Stimulated activated CD8-positive, alpha-beta memory T cell treated with anti-CD3 and anti-CD28 coated beads, Interleukin-7, amount 100 ng/mL, for 24 hours (primary cell): ENCODE measurements at regions not wholly inside any gene's neighbourhood (a gene's known extent, or its start where the extent isn't known, plus 50 kb on each side); places are given as distances from the start of the nearest gene placed in this dataset.

ENCODE experiments used
- DNase-seq: peaks from one replicate; pipeline ENCODE4 v3.0.0-alpha.2; 2020; ENCODE audit warnings: low read depth

DNA sequence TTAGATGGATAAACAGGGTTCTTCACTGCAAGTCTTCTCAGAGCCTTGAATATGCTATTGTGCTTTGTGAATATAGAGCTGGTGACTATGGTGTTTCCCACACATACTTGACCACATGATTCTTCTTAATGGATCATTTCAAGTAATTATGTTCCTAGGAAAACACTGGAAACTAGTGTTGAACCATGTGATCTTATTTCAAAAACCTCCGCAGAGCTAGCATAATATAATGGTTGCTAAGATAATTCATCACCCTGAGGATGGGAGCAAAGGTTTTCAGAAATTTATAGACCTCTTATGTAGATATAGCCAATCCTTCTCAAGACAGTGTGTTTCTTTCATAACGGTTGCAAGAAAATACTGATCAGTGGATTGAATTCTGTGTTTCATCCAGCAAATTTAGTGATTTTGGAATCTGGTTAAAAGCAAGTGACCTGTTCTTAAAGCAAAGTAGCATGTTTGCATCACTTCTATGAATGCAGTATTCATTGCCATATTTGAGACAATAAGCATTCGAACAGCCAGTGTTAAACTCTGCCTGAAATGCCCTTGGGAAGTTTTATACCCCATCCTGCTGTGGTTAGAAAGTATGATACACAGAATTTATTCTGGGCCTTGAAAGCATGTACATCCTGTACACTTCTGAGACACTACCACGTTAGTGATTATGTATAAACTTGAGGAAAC, 341.0 kb upstream of the E2F7 start:
- DNase-seq = no peak

DNA sequence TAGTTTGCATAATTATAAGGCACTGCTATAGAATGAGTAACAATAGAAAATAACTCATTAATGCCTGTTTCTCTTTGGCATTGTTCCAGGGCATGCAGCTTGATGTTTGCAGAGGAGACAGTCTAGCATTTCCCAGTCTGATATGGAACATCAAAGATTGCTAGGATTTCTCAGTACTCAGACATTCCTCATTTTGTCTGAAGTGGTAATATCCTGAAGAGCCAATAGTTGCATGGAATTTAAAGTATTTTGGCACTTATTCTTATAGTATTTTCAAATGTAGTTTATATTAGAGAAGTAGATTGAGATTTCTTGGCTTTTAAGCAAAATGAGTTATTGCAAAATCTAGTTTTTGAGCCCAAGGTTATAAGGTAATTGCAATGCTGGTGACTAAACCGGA, 337.3 kb upstream of the E2F7 start:
- DNase-seq = no peak

DNA sequence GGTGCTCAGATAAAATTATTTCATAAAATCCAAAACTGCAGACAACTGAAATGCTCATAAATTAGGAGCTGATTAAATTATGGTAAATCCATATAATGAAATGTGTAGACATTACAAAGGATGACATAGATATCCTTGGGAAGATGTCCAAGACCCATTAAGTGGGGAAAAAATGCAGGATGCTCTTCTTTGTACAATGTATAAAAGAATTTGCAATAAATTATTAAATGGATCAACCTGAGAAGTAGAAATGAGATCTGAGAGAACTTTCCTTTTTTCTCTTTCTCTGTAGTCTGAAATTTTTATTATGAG, 336.4 kb upstream of the E2F7 start:
- no peak for DNase-seq

DNA sequence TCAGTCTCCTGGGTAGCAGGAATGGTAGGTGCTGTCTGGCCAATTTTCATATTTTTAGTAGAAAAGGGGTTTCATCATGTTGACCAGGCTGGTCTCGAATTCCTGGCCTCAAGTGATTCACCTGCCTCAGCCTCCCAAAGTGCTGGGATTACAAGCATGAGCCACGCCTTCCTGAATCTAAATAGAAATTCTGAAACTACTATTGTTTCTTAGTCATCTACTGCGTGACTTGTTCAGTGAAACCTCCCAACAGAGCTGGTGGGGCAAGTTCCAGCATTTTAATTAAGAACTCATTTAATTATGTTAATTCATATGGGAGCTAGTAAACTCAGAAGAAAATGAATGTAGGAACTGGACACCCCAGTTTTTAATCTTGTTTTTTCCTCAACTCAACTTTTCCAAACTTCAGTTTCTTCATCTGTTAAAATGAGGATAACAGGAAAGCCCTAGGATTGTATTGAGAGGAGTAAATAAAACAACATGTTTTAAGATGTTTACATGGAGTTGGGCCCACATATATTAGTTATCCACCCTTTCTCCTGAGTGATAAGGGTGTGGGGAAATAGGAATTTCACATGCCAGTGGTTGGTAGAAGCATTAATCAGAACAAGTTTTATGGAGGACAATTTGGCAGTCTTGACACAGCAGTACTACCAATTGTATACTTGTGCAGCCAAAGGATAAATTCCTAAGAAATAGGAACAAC, 335.8 kb upstream of the E2F7 start:
- DNase-seq = no peak

DNA sequence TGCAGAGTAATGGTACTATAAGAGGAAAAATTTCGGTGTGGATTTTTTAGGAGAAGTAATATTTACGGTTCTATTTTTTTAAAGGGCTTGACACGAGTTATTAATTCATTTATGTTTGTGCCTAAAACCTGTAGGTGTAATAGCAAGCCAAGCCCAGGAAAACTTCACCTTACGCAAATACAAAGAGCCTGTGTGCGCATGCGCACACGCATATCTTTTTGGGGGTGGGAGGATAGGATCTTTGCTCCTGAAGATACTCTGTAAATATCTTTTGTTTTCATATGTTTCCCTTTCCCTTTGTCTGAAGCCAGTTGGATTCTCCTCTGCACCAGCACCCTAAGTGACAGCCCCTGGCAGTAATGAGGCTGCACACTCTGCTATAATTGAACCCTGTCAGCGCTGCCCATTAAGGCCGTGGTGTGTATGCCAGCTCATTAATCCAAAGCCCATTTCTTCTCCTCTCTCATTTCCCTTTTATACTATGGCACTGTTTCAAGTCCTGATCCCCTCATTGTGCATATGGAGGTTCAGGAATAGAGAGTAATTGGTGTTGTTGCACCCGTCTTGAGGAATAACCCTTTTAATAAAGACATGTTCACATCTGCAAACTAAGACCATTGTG, 327.2 kb upstream of the E2F7 start:
- no peak for DNase-seq

DNA sequence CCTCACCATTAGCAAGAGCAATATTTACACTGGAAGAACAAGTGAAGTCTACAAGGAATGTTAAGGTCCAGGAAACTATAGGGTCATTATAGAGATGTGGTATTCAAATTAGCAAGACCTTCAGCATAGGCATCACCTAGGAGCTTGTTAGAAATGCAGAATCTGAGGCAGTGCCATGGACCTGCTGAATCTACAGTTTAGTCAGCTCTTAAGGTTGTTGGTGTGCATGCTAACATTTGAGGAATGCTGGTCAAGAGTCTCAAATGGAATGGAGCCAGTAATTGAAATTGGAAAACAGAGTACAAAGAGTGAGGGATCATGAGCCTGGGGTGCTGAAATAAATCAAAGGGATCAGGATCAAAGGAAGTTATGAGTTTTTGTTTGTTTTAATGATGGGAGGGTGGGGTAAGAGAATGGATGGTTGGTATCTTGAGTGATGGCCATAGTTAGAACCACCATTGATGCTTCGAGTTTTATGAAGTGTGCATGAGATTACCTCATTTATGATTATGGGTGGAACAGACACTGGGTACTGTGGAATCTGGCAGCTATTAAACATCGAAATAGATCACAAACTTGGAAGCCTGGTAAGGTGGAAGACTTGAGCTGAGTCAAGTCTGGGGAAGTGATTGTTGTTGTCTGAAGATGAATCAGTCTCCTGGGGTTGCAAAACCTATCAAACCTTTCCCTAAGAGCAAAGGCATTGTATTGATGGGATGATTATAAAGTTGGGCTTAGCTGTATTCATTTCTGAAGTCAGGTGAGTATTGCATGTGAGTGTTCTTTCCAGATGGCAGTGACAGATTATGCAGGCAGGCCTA, 323.3 kb upstream of the E2F7 start:
- no peak for DNase-seq

DNA sequence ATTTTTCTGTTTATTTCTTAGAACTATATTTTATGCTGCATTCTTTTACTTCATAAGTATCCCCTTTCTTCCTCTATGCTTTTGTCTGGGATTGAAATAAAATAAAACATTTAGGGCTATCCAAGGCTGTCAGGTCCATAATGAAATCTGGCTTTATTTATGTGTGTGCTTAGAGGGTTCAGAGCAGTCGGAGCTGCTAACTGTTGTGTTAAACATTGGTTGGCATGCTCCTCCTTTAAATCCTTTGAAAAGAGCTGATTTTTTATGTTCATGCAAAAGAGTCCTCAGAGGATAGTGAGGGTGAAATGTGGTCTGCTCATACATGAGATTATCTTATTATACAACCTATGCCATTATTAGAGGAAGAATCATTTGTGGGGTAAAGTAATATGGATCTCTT, 322.3 kb upstream of the E2F7 start:
- no peak for DNase-seq

DNA sequence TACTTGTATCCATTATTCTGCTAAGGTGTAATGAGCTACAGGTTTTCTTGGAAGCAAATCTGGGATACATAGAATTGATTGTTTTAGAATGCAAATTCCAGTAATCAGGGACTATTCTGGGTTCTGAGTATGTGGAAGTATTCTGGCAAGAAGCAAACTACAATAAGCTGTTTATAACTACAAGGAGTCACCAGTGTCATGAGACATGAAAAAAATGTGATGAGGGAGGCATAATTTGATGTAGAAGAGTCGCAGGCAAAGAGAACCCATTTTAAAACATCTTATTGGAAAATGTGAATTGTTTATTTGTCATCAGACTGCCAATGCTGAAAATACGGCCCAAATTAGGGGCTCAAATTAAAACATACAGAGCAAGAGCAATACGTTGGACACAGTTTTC, 321.8 kb upstream of the E2F7 start:
- DNase-seq = no peak

DNA sequence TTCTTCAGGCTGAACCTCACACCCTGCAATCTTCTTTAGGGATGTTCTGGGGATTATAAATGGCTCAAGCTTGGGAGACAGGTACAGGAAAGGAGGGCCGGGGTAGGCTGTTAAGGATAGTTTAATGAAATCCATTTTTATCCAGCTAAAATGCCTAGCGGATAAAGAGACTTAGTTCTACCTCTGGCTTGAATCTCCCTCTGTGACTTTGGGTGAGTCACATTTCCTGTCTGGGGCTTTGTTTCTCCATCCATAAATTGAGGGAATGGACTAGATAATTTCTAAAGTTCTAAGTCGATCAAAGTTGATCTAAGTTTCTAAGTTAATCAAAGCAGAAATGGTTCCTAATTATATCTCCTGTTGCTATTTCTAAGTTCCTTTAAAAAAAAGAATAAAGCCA, 319.6 kb upstream of the E2F7 start:
- DNase-seq = no peak

DNA sequence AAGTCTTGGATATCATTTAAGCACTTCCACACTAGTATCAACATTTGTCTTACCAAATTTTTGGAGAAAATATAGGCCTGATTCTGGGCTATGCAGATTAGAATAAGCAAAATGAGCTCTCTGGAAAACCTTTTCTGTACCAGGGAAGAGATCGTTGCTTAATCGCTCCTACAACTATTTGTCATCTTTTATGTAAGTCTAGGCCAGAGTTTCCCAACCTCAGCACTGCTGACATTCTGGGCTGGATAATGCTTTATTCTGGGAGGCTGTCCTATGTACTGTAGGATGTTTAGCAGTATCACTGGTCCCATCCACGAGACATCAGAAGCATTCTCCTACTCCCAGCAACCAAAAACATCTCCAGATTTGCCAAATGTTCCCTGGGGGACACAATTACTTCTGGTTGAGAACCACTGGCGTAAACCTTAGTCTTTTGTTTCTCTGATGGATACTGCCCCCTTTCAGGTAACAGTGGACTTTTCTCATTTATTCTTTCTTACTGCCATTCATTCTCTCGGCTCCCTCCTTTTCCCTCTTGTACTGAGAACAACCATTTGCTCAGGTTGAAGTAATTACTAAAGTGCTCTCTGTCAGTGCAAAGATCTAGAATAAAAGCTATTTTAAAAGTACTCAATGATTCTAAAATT, 316.9 kb upstream of the E2F7 start:
- no peak for DNase-seq

DNA sequence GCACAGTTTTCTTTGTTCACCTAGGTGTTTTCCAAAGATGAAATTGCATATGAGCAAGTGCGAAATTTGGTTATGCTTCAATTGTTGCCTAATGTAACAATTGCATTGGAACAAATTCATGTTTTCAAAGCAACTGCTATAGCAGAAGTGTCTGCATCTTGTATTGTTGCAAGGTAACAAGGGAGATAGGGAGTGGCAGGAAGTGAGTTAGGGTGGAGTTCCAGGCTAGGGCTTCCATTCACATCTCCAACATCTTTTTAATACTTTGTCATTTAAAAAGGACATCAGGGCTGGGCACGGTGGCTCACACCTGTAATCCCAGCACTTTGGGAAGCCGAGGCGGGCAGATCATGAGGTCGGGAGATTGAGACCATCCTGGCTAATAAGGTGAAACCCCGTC, 312.3 kb upstream of the E2F7 start:
- no peak for DNase-seq

DNA sequence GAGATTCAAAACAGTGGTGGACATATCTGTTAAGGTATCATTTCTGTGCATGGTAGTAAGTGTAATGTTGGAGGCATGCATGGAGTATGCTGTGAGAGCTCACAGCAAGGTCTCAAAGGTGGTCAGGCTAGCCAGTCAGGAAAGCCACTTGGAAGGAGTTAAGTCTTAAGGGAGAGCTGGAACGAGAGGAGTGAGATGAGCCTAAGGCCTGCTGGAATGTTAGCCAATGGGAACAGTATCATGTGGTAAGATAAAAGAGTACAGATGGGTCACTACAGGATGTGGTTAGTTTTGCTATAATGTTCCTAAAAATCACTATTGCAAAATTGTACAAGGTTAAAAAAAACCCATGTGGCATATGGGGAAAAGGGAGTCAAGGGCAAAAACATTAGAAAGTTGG, 311.7 kb upstream of the E2F7 start:
- DNase-seq = no peak

DNA sequence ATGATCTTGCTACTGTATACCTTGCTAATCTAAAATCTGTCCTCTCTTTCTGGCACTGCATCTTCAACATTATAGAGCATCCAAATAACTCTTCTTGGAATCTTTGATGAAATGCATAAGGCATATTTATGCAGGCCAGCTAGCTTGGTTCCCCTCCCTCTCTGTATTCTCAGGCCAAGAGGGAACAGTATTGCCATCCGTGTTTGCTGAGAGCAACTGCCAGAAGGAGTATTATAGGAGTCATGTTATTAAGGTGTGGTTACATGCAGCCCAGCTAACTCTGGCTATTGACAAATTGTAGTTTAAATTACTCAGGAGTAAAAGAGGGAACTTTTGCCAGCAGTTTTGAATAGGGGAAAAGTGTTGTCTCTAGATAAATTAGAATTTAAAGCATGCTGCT, 309.3 kb upstream of the E2F7 start:
- DNase-seq = no peak

DNA sequence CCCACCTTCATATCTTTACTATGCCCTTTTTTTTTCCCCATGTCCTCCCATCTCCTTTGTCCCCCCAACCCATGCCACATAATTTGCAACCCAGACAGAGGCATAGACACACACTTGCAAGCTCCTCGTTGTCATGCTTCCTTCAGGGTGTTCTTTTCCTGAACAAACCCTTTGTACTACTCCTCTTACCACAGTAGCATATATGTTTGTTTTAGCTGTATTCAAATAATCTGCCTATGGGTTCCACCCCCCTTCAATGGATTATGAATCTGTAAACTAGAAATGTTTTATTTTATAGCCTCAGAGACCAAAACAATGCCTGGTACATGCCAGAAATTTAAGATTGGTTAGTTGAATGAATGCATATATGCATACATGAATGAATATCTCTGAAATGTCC, 307.1 kb upstream of the E2F7 start:
- no peak for DNase-seq

DNA sequence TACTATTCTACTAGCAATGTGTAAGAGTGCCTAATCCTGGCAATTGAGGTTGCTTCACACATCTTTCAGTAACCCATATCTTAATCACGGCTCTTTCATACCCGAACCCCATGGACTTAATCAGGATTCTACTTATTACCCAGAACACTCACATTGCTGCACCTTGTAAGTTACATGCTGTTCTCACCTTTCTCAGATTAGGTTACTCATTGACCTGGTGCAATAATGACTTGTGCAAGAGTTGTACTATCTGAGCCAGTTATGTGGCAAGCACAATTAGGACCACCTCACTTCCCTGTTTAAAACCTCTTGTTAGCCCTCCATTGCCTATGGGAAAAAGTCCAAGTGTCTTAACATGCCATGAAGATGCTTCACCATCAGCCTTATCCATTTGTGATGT, 306.7 kb upstream of the E2F7 start:
- no peak for DNase-seq

DNA sequence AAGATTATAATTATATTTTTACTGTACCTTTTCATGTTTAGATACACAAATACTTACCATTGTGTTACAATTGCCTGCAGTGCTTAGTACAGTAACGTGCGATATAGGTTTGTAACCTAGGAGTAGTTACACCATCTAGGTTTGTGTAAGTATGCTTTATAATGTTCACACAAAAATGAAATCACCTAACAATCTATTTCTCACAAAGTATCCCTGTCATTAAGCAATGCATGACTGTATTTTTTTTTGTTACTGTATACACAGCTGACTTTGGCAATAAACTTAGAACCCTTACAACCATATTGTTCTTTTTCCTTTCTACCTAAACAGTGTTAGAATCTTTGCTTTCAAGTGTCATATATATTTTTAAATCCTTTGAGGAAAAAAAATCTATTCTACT, 303.0 kb upstream of the E2F7 start:
- DNase-seq = no peak

DNA sequence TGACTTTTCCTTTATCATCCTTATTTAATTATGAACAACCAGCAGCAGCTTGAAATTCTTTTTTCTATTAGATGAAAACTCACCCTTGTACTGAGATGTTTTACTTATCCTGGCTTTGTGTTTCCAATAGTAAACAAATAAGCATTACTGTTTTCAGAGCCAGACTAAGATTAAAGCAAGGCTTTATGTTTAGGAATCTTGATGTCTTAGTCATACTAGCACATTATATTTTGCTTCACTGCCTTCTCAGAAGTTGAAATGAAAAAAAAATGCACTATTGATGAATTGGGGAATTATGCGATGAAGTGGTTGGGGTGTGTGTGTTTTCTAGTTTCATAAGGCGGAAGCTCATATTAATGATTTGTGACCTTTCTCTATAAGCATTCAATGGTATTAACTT, 301.2 kb upstream of the E2F7 start:
- no peak for DNase-seq

DNA sequence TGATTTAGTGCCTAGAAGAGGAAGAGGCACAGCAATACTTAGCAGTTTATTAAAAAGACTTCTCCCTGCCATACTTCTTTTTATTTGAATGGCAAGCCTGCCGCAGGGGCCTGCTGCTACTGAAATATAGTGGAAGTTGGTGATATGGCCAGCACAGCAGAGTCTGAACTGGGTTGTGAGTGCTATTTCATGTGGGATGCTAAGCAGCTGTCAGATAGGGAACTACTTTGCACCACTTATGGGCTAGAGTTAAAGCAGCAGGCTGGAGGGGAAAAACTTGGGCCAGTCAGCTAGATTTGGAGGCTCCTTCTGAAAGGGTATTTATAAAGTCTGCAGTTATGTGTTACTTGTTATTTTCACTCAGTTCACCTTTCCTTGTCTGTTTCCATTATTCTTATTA, 299.0 kb upstream of the E2F7 start:
- DNase-seq = no peak

DNA sequence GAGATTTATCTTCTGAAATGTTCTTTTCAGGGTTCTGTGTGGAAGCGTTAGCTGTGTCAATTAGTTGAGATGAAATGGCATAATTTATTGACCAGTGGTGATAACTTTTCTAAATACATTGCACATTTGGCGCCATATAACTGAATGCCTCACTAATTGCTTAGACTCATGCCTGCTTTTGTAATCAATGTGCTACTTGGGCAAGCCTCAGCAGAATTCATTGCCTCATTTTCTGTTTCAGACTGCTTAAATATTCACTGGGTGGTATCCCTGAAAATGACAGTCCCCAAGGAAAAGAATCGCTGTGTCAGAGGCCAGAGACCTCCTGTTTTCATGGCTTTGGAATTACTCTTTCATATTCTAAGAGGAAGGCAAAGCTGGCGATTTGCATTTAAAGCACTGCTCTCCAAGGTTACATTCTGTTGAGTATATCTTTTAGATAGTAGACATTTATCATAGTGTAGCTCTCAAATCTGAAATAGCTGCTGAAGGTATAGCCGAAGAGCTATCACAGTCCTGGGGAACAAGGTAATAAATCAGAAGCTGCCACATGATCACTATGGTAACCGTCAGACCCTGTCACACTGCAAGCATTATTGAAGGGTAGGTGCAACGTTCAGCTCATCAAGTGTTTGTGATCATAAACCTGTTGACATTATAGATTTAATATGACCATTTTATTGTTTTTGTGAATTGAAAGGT, 297.3 kb upstream of the E2F7 start:
- no peak for DNase-seq

DNA sequence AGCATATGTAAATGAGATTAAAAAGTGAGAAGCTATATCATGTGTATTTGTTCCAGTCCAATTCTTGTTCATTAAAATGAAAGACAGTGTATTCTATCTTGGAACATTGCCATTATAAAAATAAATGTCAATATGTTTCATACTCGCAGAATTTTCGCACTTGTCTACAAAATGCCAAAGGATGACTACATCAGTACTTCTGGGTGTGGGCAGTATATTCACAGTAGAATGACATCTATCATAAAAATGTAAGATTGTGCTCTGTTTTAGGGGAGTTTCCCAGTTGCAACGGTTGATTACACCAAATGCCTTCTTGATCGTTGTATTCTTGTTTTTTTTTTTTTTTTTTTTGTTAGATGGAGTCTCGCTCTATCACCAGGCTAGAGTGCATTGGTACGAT, 292.3 kb upstream of the E2F7 start:
- no peak for DNase-seq

DNA sequence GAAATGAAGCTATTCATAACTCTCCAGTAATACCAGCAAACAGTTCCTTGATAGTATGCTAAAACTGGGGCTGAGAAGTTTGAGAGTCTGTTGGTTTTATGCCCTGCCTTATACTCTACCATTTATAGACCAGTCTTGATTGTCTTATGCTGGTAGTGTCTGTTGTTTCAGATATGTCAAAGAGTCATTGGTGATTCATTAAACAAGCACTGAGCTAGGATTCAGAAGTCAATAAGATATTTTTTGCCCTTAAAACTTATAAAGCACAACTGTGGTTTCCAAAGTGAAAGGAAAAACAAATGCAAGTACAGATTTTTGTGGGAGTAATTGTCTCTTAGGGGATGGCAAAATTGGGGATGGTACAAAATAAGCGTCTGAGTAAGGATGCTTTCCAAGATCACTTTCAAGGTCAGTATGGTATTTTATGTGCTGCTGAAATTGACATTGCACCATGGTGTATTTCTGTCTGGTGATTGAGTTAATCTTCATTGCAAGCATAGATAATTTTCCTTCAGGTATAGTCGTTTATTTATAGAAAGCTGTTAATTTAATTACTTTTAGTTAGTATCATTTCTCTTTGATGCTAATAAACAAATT, 289.5 kb upstream of the E2F7 start:
- no peak for DNase-seq

DNA sequence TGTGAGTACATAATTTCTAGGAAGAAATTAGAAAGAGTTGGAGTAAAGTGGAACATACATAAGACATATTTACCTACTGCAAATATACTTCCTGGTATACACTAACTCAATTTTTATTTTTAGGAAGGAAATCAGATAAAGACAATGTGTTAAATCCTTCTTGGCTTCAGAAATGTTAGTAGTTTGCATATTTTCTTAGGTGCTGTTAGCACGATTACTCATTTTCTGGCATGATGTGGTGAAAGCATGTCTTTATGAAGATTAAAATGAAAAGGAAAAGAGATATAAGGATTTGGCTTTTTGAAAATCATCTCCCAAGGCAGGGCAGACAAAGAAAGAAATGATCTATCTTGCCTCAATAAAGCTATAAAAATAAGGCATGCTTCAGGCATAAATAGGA, 287.6 kb upstream of the E2F7 start:
- DNase-seq = no peak
